ENCODE measurements at regions not wholly inside any gene's neighbourhood (a gene's known extent, or its start where the extent isn't known, plus 50 kb on each side); places are given as distances from the start of the nearest gene placed in this dataset.

GRCh38 chr6:85069577-85069976 is 305.2 kb upstream of the TBX18 start:
- 97% methylated on average over 1 of the region's 1 CpG for WGBS
- TF ChIP-seq YY1 (IDR thresholded peaks at IDR 0.05) (no peak), SP1 (IDR thresholded peaks at IDR 0.05) (no peak), ZBTB33 (IDR thresholded peaks at IDR 0.05) (no peak), FOXA2 (IDR thresholded peaks at IDR 0.05) (no peak), NR2F2 (IDR thresholded peaks at IDR 0.05) (no peak), EGR1 (IDR thresholded peaks at IDR 0.05; ENCODE audit: low read depth in 2 of 2) (no peak), HNF4A (conservative IDR thresholded peaks at IDR 0.05) (no peak), RAD21 (IDR thresholded peaks at IDR 0.05) (no peak), GABPA (IDR thresholded peaks at IDR 0.05 in 1 of 2, conservative IDR thresholded peaks at IDR 0.05 in 1 of 2) (no peak), HNF4G (IDR thresholded peaks at IDR 0.05) (no peak), JUND (IDR thresholded peaks at IDR 0.05) (no peak), FOXA1 (IDR thresholded peaks at IDR 0.05) (no peak), REST (IDR thresholded peaks at IDR 0.05) (no peak)
- TF ChIP-seq, protein P1, sequence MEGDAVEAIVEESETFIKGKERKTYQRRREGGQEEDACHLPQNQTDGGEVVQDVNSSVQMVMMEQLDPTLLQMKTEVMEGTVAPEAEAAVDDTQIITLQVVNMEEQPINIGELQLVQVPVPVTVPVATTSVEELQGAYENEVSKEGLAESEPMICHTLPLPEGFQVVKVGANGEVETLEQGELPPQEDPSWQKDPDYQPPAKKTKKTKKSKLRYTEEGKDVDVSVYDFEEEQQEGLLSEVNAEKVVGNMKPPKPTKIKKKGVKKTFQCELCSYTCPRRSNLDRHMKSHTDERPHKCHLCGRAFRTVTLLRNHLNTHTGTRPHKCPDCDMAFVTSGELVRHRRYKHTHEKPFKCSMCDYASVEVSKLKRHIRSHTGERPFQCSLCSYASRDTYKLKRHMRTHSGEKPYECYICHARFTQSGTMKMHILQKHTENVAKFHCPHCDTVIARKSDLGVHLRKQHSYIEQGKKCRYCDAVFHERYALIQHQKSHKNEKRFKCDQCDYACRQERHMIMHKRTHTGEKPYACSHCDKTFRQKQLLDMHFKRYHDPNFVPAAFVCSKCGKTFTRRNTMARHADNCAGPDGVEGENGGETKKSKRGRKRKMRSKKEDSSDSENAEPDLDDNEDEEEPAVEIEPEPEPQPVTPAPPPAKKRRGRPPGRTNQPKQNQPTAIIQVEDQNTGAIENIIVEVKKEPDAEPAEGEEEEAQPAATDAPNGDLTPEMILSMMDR (IDR thresholded peaks at IDR 0.05; ENCODE audit: low read depth, low read length, missing input control) = no peak
- TF ChIP-seq, protein P2, sequence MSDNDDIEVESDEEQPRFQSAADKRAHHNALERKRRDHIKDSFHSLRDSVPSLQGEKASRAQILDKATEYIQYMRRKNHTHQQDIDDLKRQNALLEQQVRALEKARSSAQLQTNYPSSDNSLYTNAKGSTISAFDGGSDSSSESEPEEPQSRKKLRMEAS (IDR thresholded peaks at IDR 0.05) = no peak

DNA sequence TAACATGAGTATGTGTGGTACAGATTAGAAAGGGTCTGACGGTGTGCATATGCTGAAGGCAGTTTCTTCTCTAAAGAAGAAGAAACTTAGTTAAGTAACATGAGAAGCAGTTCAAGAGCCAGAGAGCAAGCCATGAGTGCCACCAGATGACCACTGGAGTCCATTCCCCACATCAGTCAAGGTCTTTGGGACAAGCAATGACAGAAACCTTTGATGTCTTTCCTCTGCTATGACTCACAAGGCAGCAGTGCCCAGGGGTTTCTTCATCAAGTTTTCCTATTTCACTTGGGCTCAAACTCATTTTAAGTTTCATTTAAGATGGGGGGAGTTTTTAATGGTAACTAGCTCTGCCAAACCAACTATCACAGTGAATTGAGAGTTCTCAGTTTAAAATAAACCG is 303.8 kb upstream of the TBX18 start:
- peaks cover 2 to 11% (median 7%) of the 10 kb centered on the region in 4 donors for H3K4me1 ChIP-seq (ENCODE audit: control insufficient read depth in 4 of 4, insufficient read depth in 4 of 4, low read length in 3 of 4)
- no peaks in the 10 kb centered on the region for H3K27me3 ChIP-seq (ENCODE audit: control insufficient read depth in 4 of 4, insufficient read depth in 4 of 4, low read length in 3 of 4)
- H3K9me3 ChIP-seq (ENCODE audit: control insufficient read depth in 4 of 4, low read length in 3 of 4) = no peaks in the 10 kb centered on the region
- no peaks in the 10 kb centered on the region for H3K36me3 ChIP-seq (ENCODE audit: control insufficient read depth in 4 of 4, insufficient read depth in 3 of 4, low read depth in 1 of 4, low read length in 3 of 4)
- H3K4me3 ChIP-seq (ENCODE audit: low read depth in 1 of 3, low read length in 3 of 3) = no peak overlapping the region
- no peak for DNase-seq (ENCODE audit: low spot score)
- H3K27ac ChIP-seq (ENCODE audit: low read depth in 1 of 2, low read length in 2 of 2) = no peak overlapping the region
- no peak overlapping the region for H3K9ac ChIP-seq (ENCODE audit: low read depth in 1 of 2, low read length in 2 of 2)
- whole genome bisulfite sequencing = 95% methylated on average over 2 of the region's 2 CpGs
- TF ChIP-seq REST (IDR thresholded peaks at IDR 0.05) (no peak), GABPA (IDR thresholded peaks at IDR 0.05 in 1 of 2, conservative IDR thresholded peaks at IDR 0.05 in 1 of 2) (no peak), JUND (IDR thresholded peaks at IDR 0.05) (no peak), YY1 (IDR thresholded peaks at IDR 0.05) (no peak), FOXA1 (IDR thresholded peaks at IDR 0.05) (no peak), NR2F2 (IDR thresholded peaks at IDR 0.05) (no peak), TAF1 (conservative IDR thresholded peaks at IDR 0.05) (no peak), RXRA (IDR thresholded peaks at IDR 0.05) (no peak), HNF4A (conservative IDR thresholded peaks at IDR 0.05) (no peak), RAD21 (IDR thresholded peaks at IDR 0.05) (no peak)
- TF ChIP-seq, protein P3, sequence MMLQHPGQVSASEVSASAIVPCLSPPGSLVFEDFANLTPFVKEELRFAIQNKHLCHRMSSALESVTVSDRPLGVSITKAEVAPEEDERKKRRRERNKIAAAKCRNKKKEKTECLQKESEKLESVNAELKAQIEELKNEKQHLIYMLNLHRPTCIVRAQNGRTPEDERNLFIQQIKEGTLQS (IDR thresholded peaks at IDR 0.05) = no peak
- TF ChIP-seq, protein P1 (IDR thresholded peaks at IDR 0.05; ENCODE audit: low read depth, low read length, missing input control) = no peak
- TF ChIP-seq, protein P2 (IDR thresholded peaks at IDR 0.05) = no peak

More at GRCh38 chr6:85069577-85069976, 305.2 kb upstream of the TBX18 start:
- no peaks in the 10 kb centered on the region for H3K9me3 ChIP-seq (ENCODE audit: control insufficient read depth in 4 of 4, low read length in 3 of 4)
- H3K4me3 ChIP-seq (ENCODE audit: low read depth in 1 of 3, low read length in 3 of 3) = no peak overlapping the region
- DNase-seq (ENCODE audit: low spot score) = no peak
- H3K4me1 ChIP-seq (ENCODE audit: control insufficient read depth in 4 of 4, insufficient read depth in 4 of 4, low read length in 3 of 4) = peaks cover 0 to under 1% (median 0%) of the 10 kb centered on the region in 4 donors
- no peaks in the 10 kb centered on the region for H3K36me3 ChIP-seq (ENCODE audit: control insufficient read depth in 4 of 4, insufficient read depth in 3 of 4, low read depth in 1 of 4, low read length in 3 of 4)
- no peak overlapping the region for H3K9ac ChIP-seq (ENCODE audit: low read depth in 1 of 2, low read length in 2 of 2)
- no peaks in the 10 kb centered on the region for H3K27me3 ChIP-seq (ENCODE audit: control insufficient read depth in 4 of 4, insufficient read depth in 4 of 4, low read length in 3 of 4)
- H3K27ac ChIP-seq (ENCODE audit: low read depth in 1 of 2, low read length in 2 of 2) = no peak overlapping the region
